GM19395 (cell line): ENCODE measurements at regions not wholly inside any gene's neighbourhood (a gene's known extent, or its start where the extent isn't known, plus 50 kb on each side); places are given as distances from the start of the nearest gene placed in this dataset.

Experiments
- ATAC-seq: cut with Tn5 transposase; IDR thresholded peaks from one replicate; pipeline ENCODE4 v1.9.1; 2021; ENCODE audit warnings: mild to moderate bottlenecking, moderate library complexity; ENCODE audit not compliant: unreplicated experiment

DNA sequence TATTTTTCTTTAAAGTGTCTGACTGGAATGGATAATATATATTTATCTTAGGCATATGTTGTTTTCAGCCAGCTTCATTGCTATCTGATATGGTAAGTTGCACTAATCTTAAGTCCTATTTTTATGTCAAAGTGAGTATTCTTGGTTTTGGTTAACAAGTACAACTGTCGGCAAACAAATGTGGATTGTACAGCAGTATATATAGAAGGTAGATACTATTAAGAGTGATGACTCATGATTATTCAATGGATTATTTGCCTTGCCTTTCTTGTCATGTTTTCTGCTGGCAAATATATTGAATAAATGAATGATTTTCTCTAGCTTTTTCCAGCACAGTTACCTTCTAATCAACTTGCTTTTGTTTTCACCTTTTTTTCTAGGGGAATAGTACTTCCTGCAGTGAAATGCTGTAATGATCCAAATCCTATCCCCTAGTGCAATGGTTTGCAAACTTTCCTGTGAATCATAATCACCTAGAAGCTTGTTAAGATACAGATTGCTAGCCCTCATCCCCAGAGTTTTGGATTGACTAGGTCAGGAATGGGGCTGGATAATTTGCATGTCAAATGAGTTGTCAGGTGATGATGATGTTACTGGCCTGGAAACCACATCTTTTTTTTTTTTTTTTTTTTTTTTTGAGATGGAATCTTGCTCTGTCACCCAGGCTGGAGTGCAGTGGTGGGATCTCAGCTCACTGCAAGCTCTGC lies 60.8 kb upstream of the ARRDC3 start:
- no peak for ATAC-seq

DNA sequence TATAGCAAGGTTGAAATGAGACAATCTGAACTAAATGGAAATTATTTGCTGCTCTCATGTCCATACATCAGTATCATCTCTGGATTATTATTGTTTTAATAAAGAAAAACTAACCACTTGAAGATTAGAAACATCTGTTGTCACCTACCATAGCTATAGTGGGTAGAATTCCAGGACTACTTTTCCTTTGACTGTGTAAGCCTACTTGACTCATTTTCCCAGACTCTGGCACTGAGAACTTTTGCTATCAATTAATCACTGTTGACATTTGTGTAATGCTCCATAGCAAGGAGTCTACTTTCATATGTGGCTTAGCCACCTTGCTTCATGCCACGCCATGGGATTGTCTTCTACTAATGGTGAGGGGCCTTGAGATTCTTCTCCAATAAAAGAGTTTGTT lies 59.9 kb upstream of the ARRDC3 start:
- no peak for ATAC-seq

DNA sequence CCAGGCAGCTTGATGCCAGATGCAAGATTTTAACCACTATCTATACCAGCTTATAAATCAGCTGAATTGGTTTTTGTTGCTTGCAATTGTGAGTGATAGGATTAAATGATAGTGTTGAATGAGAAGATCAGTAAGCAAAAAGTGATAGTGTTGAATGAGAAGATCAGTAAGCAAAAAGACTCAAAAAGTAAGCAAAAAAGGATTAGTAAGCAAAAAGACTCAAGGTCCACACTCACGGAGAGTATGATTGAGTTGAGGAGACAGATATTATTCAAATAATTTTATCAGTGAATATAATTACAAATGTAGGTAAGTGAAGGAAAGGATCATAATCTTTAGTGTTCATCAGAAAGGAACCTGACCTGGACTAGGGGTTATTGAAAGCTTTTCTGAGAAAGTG lies 58.0 kb upstream of the ARRDC3 start:
- no peak for ATAC-seq

DNA sequence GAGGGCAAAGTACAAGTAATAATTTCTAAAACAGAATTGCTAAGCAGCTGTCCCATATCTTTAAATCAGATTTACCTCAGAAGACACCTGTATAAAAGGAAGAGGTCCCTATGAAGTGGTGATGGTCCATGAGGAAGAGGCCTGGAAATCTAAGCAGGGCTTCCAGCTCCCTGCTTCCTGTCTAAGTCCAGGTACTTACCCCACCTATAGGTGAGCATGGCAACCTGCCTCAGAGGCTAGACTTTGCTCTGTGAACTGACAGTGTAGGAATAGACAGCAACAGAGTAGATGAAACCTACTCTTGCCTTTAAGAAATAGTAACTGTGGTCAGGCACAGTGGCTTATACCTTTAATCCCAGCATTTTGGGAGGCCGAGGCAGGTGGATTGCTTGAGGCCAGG lies 55.8 kb upstream of the ARRDC3 start:
- no peak for ATAC-seq

DNA sequence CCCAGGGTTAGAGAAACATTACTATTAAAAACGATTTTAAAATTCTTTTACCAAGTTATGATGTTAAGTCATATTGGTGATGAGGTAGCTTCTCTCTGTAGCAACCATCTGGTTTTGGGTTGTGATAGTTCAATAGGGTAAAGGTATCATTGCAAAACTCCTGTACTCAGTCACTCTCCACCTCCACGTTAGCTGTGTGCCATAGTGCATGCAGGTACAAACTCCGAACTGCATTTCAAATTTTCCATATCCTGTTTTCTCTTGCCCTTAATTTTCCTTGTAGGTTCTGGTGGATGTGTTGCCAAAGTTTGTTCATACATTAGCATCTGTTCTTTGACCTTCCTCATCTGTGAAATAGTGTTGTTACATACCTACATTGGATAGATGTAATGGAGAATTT lies 53.1 kb upstream of the ARRDC3 start:
- no peak for ATAC-seq

DNA sequence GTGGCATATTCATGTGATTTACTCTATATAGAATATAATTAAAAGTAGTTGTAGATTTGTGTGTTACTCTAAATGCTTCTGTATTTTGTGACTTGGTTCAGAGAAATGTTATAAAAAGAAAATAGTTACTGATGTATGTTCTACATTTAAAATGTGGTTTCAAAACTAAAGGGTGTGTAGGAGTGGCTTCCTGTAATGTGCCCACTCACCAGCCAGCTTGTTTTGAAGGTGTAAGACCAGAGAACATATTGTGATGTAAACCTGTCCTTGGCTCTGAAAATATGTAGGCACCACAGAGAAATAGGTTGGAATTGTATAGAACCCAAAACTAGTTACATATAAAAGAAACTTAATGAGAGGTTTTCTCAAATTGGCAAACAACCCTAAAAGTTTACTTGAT lies 51.2 kb upstream of the ARRDC3 start:
- ATAC-seq = no peak

DNA sequence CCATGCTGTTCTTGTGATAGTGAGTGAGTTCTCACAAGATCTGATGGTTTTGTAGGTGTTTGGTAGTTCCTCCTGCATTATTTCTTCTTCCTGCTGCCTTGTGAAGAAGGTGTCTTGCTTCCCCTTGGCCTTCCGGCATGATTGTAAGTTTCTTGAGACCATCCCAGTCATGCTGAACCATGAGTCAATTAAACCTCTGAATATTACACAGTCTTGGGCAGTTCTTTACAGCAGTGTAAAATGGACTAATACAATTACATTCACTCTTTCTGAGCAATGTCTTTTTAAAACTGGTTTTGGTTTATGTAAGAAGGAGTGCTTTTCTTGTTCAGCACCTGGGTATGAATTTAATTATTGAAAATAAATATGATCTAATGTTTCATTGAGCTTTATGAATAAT lies 50.7 kb upstream of the ARRDC3 start:
- ATAC-seq = no peak
